HL-60/S4 (cell line): ENCODE measurements at regions not wholly inside any gene's neighbourhood (a gene's known extent, or its start where the extent isn't known, plus 50 kb on each side); places are given as distances from the start of the nearest gene placed in this dataset.

Experiments
- in situ Hi-C: fragments of 300-500 bp; cut with MboI; formaldehyde crosslinking; loops from 2 replicates; pipeline ENCODE4 v1.14.3; 2022; ENCODE audit warnings: low sequenced_read_pairs

- in situ Hi-C loops, result no loop called here
Observed at GRCh38 chr4:57214654-57215411, 104.6 kb upstream of the IGFBP7 start.

- in situ Hi-C loops, result no loop called here
Observed at GRCh38 chr4:57211131-57211530, 100.9 kb upstream of the IGFBP7 start.

- in situ Hi-C loops, result no loop called here
Observed at GRCh38 chr4:57206172-57206571, 96.0 kb upstream of the IGFBP7 start.

GRCh38 chr4:57205580-57205979 is 95.4 kb upstream of the IGFBP7 start:
- in situ Hi-C loops, result no loop called here

GRCh38 chr4:57200799-57201327 is 90.7 kb upstream of the IGFBP7 start:
- in situ Hi-C loops, result no loop called here

- in situ Hi-C loops, result no loop called here
Observed at GRCh38 chr4:57199267-57199666, 89.1 kb upstream of the IGFBP7 start.

GRCh38 chr4:57195622-57196021 is 85.4 kb upstream of the IGFBP7 start:
- in situ Hi-C loops, result no loop called here

GRCh38 chr4:57194068-57194611 is 84.0 kb upstream of the IGFBP7 start:
- in situ Hi-C loops, result no loop called here

GRCh38 chr4:57193209-57193810 is 83.1 kb upstream of the IGFBP7 start:
- in situ Hi-C loops, result no loop called here

- in situ Hi-C loops, result no loop called here
Observed at GRCh38 chr4:57191523-57192034, 81.4 kb upstream of the IGFBP7 start.

GRCh38 chr4:57190601-57191481 is 80.7 kb upstream of the IGFBP7 start:
- in situ Hi-C loops, result no loop called here

GRCh38 chr4:57187246-57187645 is 77.1 kb upstream of the IGFBP7 start:
- in situ Hi-C loops, result no loop called here

GRCh38 chr4:57184378-57185029 is 74.3 kb upstream of the IGFBP7 start:
- in situ Hi-C loops, result no loop called here

- in situ Hi-C loops, result no loop called here
Observed at GRCh38 chr4:57182132-57182874, 72.1 kb upstream of the IGFBP7 start.

- in situ Hi-C loops, result loop anchor here (25.0 kb wide), 1 partner anchor 89 kb away; no protein-coding TSS in a partner anchor
Observed at GRCh38 chr4:57173136-57173535, 63.0 kb upstream of the IGFBP7 start.

- in situ Hi-C loops, result loop anchor here (25.0 kb wide), 1 partner anchor 90 kb away; no protein-coding TSS in a partner anchor
Observed at GRCh38 chr4:57172065-57172464, 61.9 kb upstream of the IGFBP7 start.

- in situ Hi-C loops, result loop anchor here (25.0 kb wide), 1 partner anchor 93 kb away; no protein-coding TSS in a partner anchor
Observed at GRCh38 chr4:57168982-57169381, 58.8 kb upstream of the IGFBP7 start.

GRCh38 chr4:57163530-57164459 is 53.6 kb upstream of the IGFBP7 start:
- in situ Hi-C loops, result loop anchor here (25.0 kb wide), 1 partner anchor 99 kb away; no protein-coding TSS in a partner anchor
